IPS-15b (cell line): ENCODE measurements at regions not wholly inside any gene's neighbourhood (a gene's known extent, or its start where the extent isn't known, plus 50 kb on each side); places are given as distances from the start of the nearest gene placed in this dataset.
"Not testable (repeated sequence)": the region's sequence is repeated elsewhere in the genome, so short reads cannot be mapped to it uniquely, and the experiment has no call there.

Source experiments
- H3K27me3 ChIP-seq: one replicate; pipeline ENCODE4 v1.6.1; 2013; ENCODE audit warnings: low read length; ENCODE audit not compliant: control insufficient read depth, insufficient read depth
- H3K36me3 ChIP-seq: one replicate; pipeline ENCODE4 v1.6.1; 2013; ENCODE audit warnings: low read length; ENCODE audit not compliant: control insufficient read depth, insufficient read depth
- H3K4me1 ChIP-seq: one replicate; pipeline ENCODE4 v1.6.1; 2013; ENCODE audit warnings: mild to moderate bottlenecking, low read length; ENCODE audit not compliant: control insufficient read depth, insufficient read depth
- H3K4me3 ChIP-seq: one replicate; pipeline ENCODE4 v1.5.1; 2013; ENCODE audit warnings: low read depth, low read length
- H3K9ac ChIP-seq: one replicate; pipeline ENCODE4 v1.6.1; 2013; ENCODE audit warnings: low read depth, mild to moderate bottlenecking, low read length
- H3K9me3 ChIP-seq: one replicate; pipeline ENCODE4 v1.6.1; 2013; ENCODE audit warnings: mild to moderate bottlenecking, low read length; ENCODE audit not compliant: control insufficient read depth, insufficient read depth

DNA sequence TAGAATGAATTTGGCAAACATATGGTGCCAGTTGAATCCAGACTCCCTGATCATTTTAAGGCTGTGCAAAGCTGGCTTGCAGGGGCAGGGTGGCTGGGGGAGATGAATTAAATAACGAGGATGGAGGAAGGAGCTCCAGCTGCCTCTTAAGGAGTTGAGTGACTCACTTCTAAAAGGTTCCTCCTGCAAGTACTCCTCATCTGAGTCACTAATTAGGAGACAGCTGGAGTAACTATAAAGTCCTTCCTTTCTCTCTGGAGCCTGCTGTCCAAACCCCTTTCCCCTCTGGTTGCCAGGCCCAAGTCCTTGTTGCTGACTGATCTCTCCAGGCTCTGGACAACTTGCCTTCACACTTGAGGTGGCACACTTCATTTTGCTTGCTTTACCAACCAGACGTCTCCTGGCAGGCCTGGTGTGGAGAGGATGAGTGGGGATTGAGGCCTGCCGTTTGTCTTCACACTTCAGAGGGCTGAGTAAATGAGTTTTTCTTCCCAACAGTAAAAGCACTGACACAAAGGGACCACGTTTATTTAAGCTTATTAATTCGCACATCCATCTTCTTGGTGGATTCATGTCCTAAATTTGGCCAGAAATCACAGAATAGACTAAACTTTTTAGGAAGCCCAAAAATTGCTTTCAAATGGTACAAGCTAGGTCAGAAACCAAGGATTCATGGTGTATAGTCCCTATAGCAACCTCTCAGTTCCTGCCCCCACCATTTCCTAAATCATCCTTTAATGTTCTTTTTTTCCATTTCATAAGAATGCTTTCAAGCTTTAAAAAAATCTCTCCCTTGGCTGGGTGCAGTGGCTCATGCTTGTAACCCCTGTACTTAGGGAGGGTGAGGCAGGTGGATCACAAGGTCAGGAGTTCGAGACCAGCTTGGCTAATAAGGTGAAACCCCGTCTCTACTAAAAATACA, 90.5 kb upstream of the MYRIP start:
- Histone ChIP-seq H3K4me1 (no peaks in the 10 kb centered on the region), H3K36me3 (no peaks in the 10 kb centered on the region), H3K9ac (no peak overlapping the region), H3K4me3 (no peak overlapping the region), H3K27me3 (no peaks in the 10 kb centered on the region), H3K9me3 (no peaks in the 10 kb centered on the region)

DNA sequence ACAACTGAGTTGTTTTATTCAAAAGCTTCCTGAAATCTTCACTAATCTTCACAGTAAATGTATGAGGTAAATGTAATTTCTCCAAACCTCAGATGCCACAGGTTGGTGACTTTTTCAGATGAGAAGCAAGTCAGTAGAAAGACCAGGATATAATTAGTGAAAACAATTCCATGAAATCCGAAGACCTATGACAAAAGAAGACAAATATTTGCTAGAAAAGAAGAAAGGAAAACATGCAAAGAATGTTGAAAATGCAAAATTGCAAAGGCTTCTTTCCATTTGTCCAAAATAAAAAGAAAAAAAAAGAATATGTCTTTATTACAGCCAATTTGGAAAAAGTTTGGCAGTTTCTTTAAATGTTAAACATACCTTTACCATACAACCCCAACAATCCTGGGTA, 88.3 kb upstream of the MYRIP start:
- H3K27me3 ChIP-seq, result no peaks in the 10 kb centered on the region
- no peak overlapping the region for H3K9ac ChIP-seq
- H3K4me1 ChIP-seq, result no peaks in the 10 kb centered on the region
- no peaks in the 10 kb centered on the region for H3K36me3 ChIP-seq
- H3K9me3 ChIP-seq, result no peaks in the 10 kb centered on the region
- no peak overlapping the region for H3K4me3 ChIP-seq

DNA sequence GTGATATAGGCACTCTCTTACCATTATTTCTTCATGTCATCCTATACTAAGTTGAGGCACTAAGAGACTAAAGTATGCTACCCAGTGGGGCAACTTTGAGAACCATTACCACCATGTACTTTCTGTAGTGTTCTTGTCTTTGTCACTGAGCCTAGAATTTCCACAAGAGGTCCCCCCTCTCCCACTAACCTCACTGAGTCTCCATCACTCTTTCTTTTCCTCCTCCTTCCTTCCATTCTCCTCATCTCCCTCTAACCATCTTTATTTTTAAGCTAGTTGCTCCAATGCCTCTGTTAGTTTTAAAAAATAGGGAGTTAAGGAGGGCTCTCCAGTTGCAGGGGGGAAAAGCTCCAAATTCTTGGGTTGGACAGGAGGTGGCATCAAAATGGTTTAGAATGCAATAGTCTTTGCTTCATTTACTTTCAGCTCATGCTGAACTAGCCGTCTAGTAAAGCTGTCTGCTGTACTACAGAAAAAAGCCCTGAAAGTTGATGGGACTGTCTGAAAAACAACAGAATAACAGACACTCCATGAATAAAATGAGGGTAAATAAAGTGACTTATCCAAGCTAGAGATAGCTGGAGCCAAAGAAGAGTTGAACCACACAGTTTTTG, 85.1 kb upstream of the MYRIP start:
- Histone ChIP-seq H3K9me3 (no peaks in the 10 kb centered on the region), H3K4me1 (no peaks in the 10 kb centered on the region), H3K27me3 (no peaks in the 10 kb centered on the region), H3K4me3 (no peak overlapping the region), H3K36me3 (no peaks in the 10 kb centered on the region), H3K9ac (no peak overlapping the region)

DNA sequence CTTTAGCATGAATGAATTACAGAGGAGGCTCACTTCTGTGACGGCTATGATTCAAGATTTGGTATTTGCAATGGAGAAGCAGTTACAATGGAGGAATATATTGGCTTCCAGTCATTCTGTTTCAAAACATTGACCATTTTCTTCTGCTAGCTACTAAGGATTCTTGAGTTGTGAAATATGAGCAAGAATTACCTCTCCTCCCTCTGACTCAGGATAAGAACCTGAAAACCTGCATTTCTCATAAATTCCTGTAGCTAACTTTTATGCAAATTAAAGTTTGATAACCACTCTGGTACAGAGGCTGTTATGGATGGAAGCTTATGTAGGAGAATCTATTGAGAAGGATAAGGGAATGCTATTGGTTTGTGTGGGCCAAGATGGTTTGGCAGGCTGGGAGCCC, 84.1 kb upstream of the MYRIP start:
- Histone ChIP-seq H3K36me3 (no peaks in the 10 kb centered on the region), H3K4me3 (no peak overlapping the region), H3K9ac (no peak overlapping the region), H3K9me3 (no peaks in the 10 kb centered on the region), H3K27me3 (no peaks in the 10 kb centered on the region), H3K4me1 (no peaks in the 10 kb centered on the region)

DNA sequence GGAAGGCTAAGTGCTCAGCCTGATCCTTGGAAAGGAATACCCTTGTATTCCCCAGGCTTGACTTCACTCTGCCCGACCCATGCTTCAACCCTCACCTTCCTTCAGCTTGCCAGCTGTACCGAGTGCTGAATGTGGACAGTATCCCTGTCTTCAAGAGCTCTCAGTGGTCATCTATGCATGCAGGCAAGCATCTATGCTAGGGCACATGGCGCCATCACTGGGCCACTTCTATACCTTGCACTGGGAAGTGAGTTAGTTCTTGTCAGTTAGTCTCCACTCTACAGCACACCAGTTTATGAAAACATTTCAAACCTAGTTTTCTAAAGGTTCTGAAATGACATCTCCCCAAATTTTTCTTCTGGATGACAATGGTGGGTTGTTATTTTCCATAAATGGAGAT, 82.0 kb upstream of the MYRIP start:
- Histone ChIP-seq H3K27me3 (no peaks in the 10 kb centered on the region), H3K9ac (no peak overlapping the region), H3K4me1 (no peaks in the 10 kb centered on the region), H3K9me3 (no peaks in the 10 kb centered on the region), H3K4me3 (no peak overlapping the region), H3K36me3 (no peaks in the 10 kb centered on the region)

DNA sequence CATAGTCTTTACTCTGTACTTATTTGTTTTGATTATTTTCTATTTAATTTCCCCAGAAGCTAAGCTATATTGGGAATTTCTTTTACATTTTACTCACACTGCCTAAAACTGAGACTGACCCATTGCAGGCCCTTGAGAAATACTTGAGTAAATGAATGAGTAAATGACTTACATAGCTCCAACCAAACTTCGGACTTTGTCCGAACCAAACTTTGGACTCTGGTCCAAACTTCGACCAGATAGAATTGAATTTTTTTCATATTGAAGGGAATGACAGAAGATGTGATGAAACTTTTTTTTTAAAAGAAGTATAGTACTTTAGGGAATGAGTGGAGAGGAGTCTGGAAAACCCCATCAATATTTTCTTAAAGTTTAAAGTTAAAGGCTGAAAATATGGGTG, 75.6 kb upstream of the MYRIP start:
- H3K4me3 ChIP-seq, result no peak overlapping the region
- H3K27me3 ChIP-seq, result no peaks in the 10 kb centered on the region
- H3K9me3 ChIP-seq, result no peaks in the 10 kb centered on the region
- H3K4me1 ChIP-seq, result no peaks in the 10 kb centered on the region
- H3K36me3 ChIP-seq, result no peaks in the 10 kb centered on the region
- H3K9ac ChIP-seq, result no peak overlapping the region

DNA sequence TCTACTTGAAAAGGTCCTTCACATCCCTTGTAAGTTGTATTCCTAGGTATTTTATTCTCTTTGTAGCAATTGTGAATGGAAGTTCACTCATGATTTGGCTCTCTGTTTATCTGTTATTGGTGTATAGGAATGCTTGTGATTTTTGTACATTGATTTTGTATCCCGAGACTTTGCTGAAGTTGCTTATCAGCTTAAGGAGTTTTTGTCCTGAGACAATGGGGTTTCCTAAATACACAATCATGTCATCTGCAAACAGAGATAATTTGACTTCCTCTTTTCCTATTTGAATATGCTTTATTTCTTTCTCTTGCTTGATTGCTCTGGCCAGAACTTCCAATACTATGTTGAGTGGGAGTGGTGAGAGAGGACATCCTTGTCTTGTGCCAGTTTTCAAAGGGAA, 69.8 kb upstream of the MYRIP start:
- not testable (repeated sequence) for H3K27me3 ChIP-seq, H3K9me3 ChIP-seq, H3K4me1 ChIP-seq, H3K4me3 ChIP-seq, H3K9ac ChIP-seq, H3K36me3 ChIP-seq

DNA sequence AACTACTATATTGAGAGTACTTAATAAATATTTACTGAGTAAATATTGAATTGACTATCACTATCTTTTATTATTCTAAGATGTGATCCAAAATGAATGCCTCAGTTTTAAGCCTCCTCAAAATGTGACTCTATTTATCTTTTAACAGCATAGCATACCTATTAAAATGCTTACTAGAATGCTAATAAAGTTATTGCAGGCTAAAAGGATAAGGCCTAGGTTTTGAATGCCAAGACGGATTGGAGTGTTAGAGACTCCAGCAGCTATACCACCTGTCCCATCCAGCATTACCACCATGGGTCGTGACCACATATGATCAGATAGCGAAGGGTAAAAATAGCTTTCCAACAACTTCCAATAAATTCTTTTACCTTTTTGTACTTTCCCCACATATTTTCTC, 64.7 kb upstream of the MYRIP start:
- H3K4me3 ChIP-seq, result no peak overlapping the region
- no peaks in the 10 kb centered on the region for H3K4me1 ChIP-seq
- no peaks in the 10 kb centered on the region for H3K36me3 ChIP-seq
- no peak overlapping the region for H3K9ac ChIP-seq
- no peaks in the 10 kb centered on the region for H3K9me3 ChIP-seq
- no peaks in the 10 kb centered on the region for H3K27me3 ChIP-seq

DNA sequence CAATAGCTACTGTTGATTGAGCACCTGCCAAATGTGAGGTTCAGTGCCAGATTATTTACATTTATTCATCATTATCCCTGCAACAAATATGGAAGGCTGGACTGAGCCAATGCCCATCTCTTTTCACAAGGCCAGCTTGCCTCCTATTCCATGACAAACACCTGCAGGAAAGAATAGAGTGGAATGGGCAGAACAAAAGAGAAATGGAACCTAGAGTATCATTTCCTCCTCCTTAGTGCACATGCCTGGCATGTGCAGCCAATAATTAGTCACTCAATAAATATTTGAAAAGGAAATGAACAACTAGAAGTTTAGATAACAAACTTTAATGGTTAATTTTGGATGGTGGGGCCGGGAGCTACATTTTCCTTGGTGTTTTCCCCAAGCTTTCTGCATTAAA, 61.4 kb upstream of the MYRIP start:
- Histone ChIP-seq H3K9ac (no peak overlapping the region), H3K4me1 (no peaks in the 10 kb centered on the region), H3K36me3 (no peaks in the 10 kb centered on the region), H3K4me3 (no peak overlapping the region), H3K9me3 (no peaks in the 10 kb centered on the region), H3K27me3 (no peaks in the 10 kb centered on the region)

DNA sequence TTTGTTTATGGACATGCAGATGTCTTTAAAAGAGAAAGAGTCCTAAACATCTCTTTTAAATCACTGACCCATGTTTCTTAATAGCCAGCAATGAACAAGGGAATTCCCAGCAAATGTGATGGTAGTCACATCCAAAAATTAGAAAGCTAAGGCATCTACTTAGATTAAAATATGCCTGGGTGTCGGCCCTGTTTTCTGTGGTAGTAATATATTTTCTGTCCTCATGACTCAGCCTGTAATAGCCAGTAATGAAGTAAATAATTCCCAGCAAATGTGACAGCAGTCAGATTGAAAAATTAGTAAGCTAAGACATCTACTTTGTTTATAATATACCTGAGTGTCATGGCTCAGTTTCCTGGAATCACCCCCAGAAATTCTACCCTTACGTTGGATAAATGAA, 60.6 kb upstream of the MYRIP start:
- no peaks in the 10 kb centered on the region for H3K27me3 ChIP-seq
- no peaks in the 10 kb centered on the region for H3K36me3 ChIP-seq
- no peaks in the 10 kb centered on the region for H3K4me1 ChIP-seq
- H3K4me3 ChIP-seq, result no peak overlapping the region
- no peak overlapping the region for H3K9ac ChIP-seq
- H3K9me3 ChIP-seq, result no peaks in the 10 kb centered on the region

DNA sequence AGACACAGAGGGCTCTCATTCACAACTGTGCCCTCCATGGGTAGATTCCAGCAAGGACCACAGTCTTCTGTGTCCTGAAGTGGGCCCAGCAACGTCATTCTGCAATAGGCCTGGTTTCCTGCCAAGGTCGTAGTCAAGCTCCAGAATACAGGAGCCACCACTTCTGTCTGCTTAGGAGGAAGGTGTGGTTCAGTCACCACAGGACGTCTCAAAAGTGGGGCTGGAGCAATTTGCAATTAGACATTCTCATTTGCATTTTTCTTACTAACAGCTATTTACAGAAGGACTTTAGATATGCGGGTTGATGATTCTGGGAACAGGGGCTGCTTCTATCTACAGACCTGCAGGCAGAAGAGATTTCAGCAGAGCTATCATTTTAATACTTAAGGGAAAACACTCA, 58.7 kb upstream of the MYRIP start:
- no peak overlapping the region for H3K4me3 ChIP-seq
- H3K9me3 ChIP-seq, result no peaks in the 10 kb centered on the region
- H3K36me3 ChIP-seq, result no peaks in the 10 kb centered on the region
- H3K4me1 ChIP-seq, result no peaks in the 10 kb centered on the region
- no peaks in the 10 kb centered on the region for H3K27me3 ChIP-seq
- no peak overlapping the region for H3K9ac ChIP-seq

DNA sequence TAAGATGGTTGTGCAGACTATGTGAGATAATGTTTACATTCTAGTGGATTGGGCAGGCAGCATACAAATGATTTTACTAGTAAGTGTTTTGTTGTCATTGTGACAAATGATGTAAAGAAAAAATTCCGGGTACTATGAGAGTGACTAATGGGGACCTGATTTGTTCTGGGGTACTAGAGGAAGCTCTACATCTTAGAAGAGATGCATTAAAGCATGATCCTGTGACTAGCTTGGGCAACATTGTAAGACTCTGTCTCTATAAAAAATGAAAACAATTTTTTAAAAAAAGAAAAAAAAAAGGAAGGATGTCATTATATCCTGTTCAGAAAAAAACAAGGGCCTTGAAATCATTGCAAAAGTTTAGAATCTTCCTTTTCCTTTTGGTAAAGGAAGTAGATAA, 58.1 kb upstream of the MYRIP start:
- H3K36me3 ChIP-seq, result no peaks in the 10 kb centered on the region
- H3K27me3 ChIP-seq, result no peaks in the 10 kb centered on the region
- H3K9me3 ChIP-seq, result no peaks in the 10 kb centered on the region
- H3K9ac ChIP-seq, result no peak overlapping the region
- H3K4me1 ChIP-seq, result no peaks in the 10 kb centered on the region
- no peak overlapping the region for H3K4me3 ChIP-seq
